GM18873 (cell line): ENCODE measurements at regions not wholly inside any gene's neighbourhood (a gene's known extent, or its start where the extent isn't known, plus 50 kb on each side); places are given as distances from the start of the nearest gene placed in this dataset.
"Not testable (repeated sequence)": the region's sequence is repeated elsewhere in the genome, so short reads cannot be mapped to it uniquely, and the experiment has no call there.

ENCODE experiments used
- ATAC-seq: cut with Tn5 transposase; IDR thresholded peaks from one replicate; pipeline ENCODE4 v1.9.1; 2021; ENCODE audit warnings: mild to moderate bottlenecking, moderate library complexity, moderate number of reproducible peaks; ENCODE audit not compliant: unreplicated experiment, low FRiP score

GRCh38 chr9:81047280-81047679 lies 642.1 kb downstream of the TLE1 start:
- ATAC-seq, result no peak

- no peak for ATAC-seq
These were observed 643.7 kb downstream of the TLE1 start for GRCh38 chr9:81045658-81046057.

- ATAC-seq, result no peak
These were observed 651.5 kb downstream of the TLE1 start for GRCh38 chr9:81037889-81038288.

GRCh38 chr9:81035601-81036000 lies 653.7 kb downstream of the TLE1 start:
- no peak for ATAC-seq

GRCh38 chr9:81035171-81035570 lies 654.2 kb downstream of the TLE1 start:
- ATAC-seq, result no peak

- no peak for ATAC-seq
These were observed 656.5 kb downstream of the TLE1 start for GRCh38 chr9:81032831-81033230.

- no peak for ATAC-seq
These were observed 657.2 kb downstream of the TLE1 start for GRCh38 chr9:81032030-81032572.

- no peak for ATAC-seq
These were observed 657.8 kb downstream of the TLE1 start for GRCh38 chr9:81031422-81032029.

- ATAC-seq, result no peak
These were observed 659.3 kb downstream of the TLE1 start for GRCh38 chr9:81030027-81030426.

GRCh38 chr9:81028504-81028903 lies 660.8 kb downstream of the TLE1 start:
- ATAC-seq, result no peak

GRCh38 chr9:81022177-81022576 lies 667.2 kb downstream of the TLE1 start:
- ATAC-seq, result no peak

GRCh38 chr9:81014945-81015344 lies 674.4 kb downstream of the TLE1 start:
- ATAC-seq, result not testable (repeated sequence)

- not testable (repeated sequence) for ATAC-seq
These were observed 676.2 kb downstream of the TLE1 start for GRCh38 chr9:81013191-81013590.

- ATAC-seq, result no peak
These were observed 686.4 kb downstream of the TLE1 start for GRCh38 chr9:81002906-81003305.

- no peak for ATAC-seq
These were observed 687.1 kb downstream of the TLE1 start for GRCh38 chr9:81002242-81002641.

- no peak for ATAC-seq
These were observed 693.6 kb downstream of the TLE1 start for GRCh38 chr9:80995759-80996158.

- ATAC-seq, result no peak
These were observed 694.5 kb downstream of the TLE1 start for GRCh38 chr9:80994892-80995291.

GRCh38 chr9:80985595-80985994 lies 703.8 kb downstream of the TLE1 start:
- not testable (repeated sequence) for ATAC-seq

GRCh38 chr9:80976403-80976802 lies 712.9 kb downstream of the TLE1 start:
- ATAC-seq, result no peak

GRCh38 chr9:80970377-80970776 lies 719.0 kb downstream of the TLE1 start:
- not testable (repeated sequence) for ATAC-seq

- no peak for ATAC-seq
These were observed 720.7 kb downstream of the TLE1 start for GRCh38 chr9:80968611-80969010.

GRCh38 chr9:80964914-80965313 lies 724.4 kb downstream of the TLE1 start:
- no peak for ATAC-seq

- ATAC-seq, result no peak
These were observed 725.0 kb downstream of the TLE1 start for GRCh38 chr9:80964374-80964773.
